ENCODE measurements at regions not wholly inside any gene's neighbourhood (a gene's known extent, or its start where the extent isn't known, plus 50 kb on each side); places are given as distances from the start of the nearest gene placed in this dataset.

GRCh38 chr1:60906526-60906925, 175.8 kb upstream of the NFIA start:
- Histone ChIP-seq H3K27ac (ENCODE audit: low read length) (no peak overlapping the region), H3K4me2 (ENCODE audit: low read length) (no peak overlapping the region)

GRCh38 chr1:60906039-60906438, 176.3 kb upstream of the NFIA start:
- no peak overlapping the region for H3K9ac ChIP-seq (ENCODE audit: low read length)
- H2AFZ ChIP-seq (ENCODE audit: low read depth, low read length) = no peak overlapping the region
- no peaks in the 10 kb centered on the region for H3K36me3 ChIP-seq (ENCODE audit: insufficient read depth, low read length)
- no peaks in the 10 kb centered on the region for H3K27me3 ChIP-seq (ENCODE audit: insufficient read depth, low read depth, low read length)
- H3K4me2 ChIP-seq (ENCODE audit: low read length) = no peak overlapping the region
- H3K9me3 ChIP-seq (ENCODE audit: low read length) = no peaks in the 10 kb centered on the region
- no peaks in the 10 kb centered on the region for H3K79me2 ChIP-seq (replicated peaks; ENCODE audit: insufficient read depth, low read length)
- H3K4me3 ChIP-seq (ENCODE audit: low read length) = no peak overlapping the region
- no peak overlapping the region for H3K27ac ChIP-seq (ENCODE audit: low read length)
- H3F3A ChIP-seq (ENCODE audit: insufficient read depth, low read length, poor library complexity, severe bottlenecking) = no peaks in the 10 kb centered on the region
- no peaks in the 10 kb centered on the region for H3K9me2 ChIP-seq (ENCODE audit: insufficient read depth, low read length)
- no peaks in the 10 kb centered on the region for H4K20me1 ChIP-seq (ENCODE audit: insufficient read depth)
- TF ChIP-seq CTCF (IDR thresholded peaks at IDR 0.05; ENCODE audit: poor library complexity, severe bottlenecking) = no peak
- TF ChIP-seq EZH2 (IDR thresholded peaks at IDR 0.05; ENCODE audit: borderline replicate concordance, insufficient read depth, low read length, poor library complexity, severe bottlenecking) = no peak
- TF ChIP-seq RAD21 (conservative IDR thresholded peaks at IDR 0.05) = no peak
- no peak for TF ChIP-seq TAF1 (IDR thresholded peaks at IDR 0.05; ENCODE audit: low read depth)
- no peak for TF ChIP-seq SMC3 (conservative IDR thresholded peaks at IDR 0.05; ENCODE audit: poor library complexity)
- TF ChIP-seq POLR2AphosphoS5 (IDR thresholded peaks at IDR 0.05) = no peak
- no peak for TF ChIP-seq EP300 (conservative IDR thresholded peaks at IDR 0.05; ENCODE audit: poor library complexity, severe bottlenecking)
- no peak for TF ChIP-seq MXI1 (conservative IDR thresholded peaks at IDR 0.05; ENCODE audit: poor library complexity, severe bottlenecking)

More at GRCh38 chr1:60906526-60906925, 175.8 kb upstream of the NFIA start:
- Histone ChIP-seq H3K27me3 (ENCODE audit: insufficient read depth, low read depth, low read length) (no peaks in the 10 kb centered on the region), H4K20me1 (ENCODE audit: insufficient read depth) (no peaks in the 10 kb centered on the region), H3K4me3 (ENCODE audit: low read length) (no peak overlapping the region), H2AFZ (ENCODE audit: low read depth, low read length) (no peak overlapping the region), H3K36me3 (ENCODE audit: insufficient read depth, low read length) (no peaks in the 10 kb centered on the region), H3K9me3 (ENCODE audit: low read length) (no peaks in the 10 kb centered on the region), H3K9me2 (ENCODE audit: insufficient read depth, low read length) (no peaks in the 10 kb centered on the region), H3F3A (ENCODE audit: insufficient read depth, low read length, poor library complexity, severe bottlenecking) (no peaks in the 10 kb centered on the region), H3K9ac (ENCODE audit: low read length) (no peak overlapping the region), H3K79me2 (replicated peaks; ENCODE audit: insufficient read depth, low read length) (no peaks in the 10 kb centered on the region)
- no peak for TF ChIP-seq REST (IDR thresholded peaks at IDR 0.05; ENCODE audit: borderline replicate concordance)
- no peak for TF ChIP-seq EZH2 (IDR thresholded peaks at IDR 0.05; ENCODE audit: borderline replicate concordance, insufficient read depth, low read length, poor library complexity, severe bottlenecking)
- no peak for TF ChIP-seq RAD21 (conservative IDR thresholded peaks at IDR 0.05)
- no peak for TF ChIP-seq POLR2AphosphoS5 (IDR thresholded peaks at IDR 0.05)
- no peak for TF ChIP-seq CTCF (IDR thresholded peaks at IDR 0.05; ENCODE audit: poor library complexity, severe bottlenecking)
- TF ChIP-seq SMC3 (conservative IDR thresholded peaks at IDR 0.05; ENCODE audit: poor library complexity) = no peak
- no peak for TF ChIP-seq MXI1 (conservative IDR thresholded peaks at IDR 0.05; ENCODE audit: poor library complexity, severe bottlenecking)
- no peak for TF ChIP-seq TAF1 (IDR thresholded peaks at IDR 0.05; ENCODE audit: low read depth)
- TF ChIP-seq EP300 (conservative IDR thresholded peaks at IDR 0.05; ENCODE audit: poor library complexity, severe bottlenecking) = no peak
